ENCODE measurements at regions not wholly inside any gene's neighbourhood (a gene's known extent, or its start where the extent isn't known, plus 50 kb on each side); places are given as distances from the start of the nearest gene placed in this dataset.

GRCh38 chr14:22264759-22265158 is 324.3 kb downstream of the DAD1 start:
- no peak for TF ChIP-seq CTCF (IDR thresholded peaks at IDR 0.05; ENCODE audit: low read depth, low read length, poor library complexity, severe bottlenecking)
- no peak for TF ChIP-seq EZH2phosphoT487 (IDR thresholded peaks at IDR 0.05; ENCODE audit: borderline replicate concordance, low read length)

All from DOHH2 (cell line).